SU-DHL-6 (cell line): ENCODE measurements at regions not wholly inside any gene's neighbourhood (a gene's known extent, or its start where the extent isn't known, plus 50 kb on each side); places are given as distances from the start of the nearest gene placed in this dataset.

Experiments used
- EZH2phosphoT487 ChIP-seq: fragments of 200-600 bp; sonication (generic), shearing (Covaris generic); conservative IDR thresholded peaks from 2 replicates; pipeline ENCODE4 v1.6.1; 2018; ENCODE audit warnings: mild to moderate bottlenecking, antibody characterized with exemption, low read length, moderate library complexity, mixed read lengths
- TF ChIP-seq, protein P1 (sequence below): fragments of 200-600 bp; sonication (generic); IDR thresholded peaks from one replicate; pipeline ENCODE4 v1.5.1; 2017; ENCODE audit warnings: antibody characterized with exemption, mild to moderate bottlenecking, low read length, moderate library complexity; ENCODE audit not compliant: insufficient read depth, poor library complexity, severe bottlenecking

DNA sequence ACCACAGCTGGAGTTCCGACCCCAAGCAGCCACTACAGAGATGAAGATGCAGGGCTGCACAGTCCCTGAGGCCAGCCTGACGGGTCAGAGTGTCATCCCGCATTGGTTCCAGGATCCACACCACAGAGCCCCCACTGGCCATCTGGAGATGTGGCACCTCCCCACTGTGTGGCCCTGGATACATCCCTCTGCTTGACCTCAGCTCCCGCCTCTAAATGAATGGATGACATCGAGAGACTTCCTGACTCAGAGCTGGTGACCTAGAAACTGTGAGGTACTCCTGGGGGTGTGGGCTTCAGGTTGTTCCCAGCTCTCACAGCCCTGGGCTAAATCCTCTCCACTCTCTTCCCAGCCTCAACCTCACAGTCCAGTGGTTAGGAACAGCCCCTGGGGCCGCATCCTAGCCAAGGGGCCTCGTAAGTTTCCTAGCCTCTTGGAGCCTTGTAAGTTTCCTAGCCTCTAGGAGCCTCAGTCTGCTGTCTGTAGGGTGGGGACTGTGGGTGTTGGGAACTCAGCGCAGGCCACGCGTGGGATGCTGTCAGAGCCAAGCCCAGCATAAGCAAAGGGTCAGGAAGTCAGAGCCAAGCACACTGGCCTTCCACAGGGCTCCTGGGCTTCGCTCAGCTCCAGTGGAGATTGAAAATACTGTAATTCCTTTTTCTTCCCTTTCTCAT lies 87.5 kb upstream of the RUNX3 start:
- no peak for TF ChIP-seq EZH2phosphoT487
- TF ChIP-seq, protein P1, sequence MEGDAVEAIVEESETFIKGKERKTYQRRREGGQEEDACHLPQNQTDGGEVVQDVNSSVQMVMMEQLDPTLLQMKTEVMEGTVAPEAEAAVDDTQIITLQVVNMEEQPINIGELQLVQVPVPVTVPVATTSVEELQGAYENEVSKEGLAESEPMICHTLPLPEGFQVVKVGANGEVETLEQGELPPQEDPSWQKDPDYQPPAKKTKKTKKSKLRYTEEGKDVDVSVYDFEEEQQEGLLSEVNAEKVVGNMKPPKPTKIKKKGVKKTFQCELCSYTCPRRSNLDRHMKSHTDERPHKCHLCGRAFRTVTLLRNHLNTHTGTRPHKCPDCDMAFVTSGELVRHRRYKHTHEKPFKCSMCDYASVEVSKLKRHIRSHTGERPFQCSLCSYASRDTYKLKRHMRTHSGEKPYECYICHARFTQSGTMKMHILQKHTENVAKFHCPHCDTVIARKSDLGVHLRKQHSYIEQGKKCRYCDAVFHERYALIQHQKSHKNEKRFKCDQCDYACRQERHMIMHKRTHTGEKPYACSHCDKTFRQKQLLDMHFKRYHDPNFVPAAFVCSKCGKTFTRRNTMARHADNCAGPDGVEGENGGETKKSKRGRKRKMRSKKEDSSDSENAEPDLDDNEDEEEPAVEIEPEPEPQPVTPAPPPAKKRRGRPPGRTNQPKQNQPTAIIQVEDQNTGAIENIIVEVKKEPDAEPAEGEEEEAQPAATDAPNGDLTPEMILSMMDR: no peak
